Chondrocyte (in vitro differentiated cells): ENCODE measurements at regions not wholly inside any gene's neighbourhood (a gene's known extent, or its start where the extent isn't known, plus 50 kb on each side); places are given as distances from the start of the nearest gene placed in this dataset.

Experiments used
- DNase-seq: peaks from one replicate; pipeline ENCODE4 v3.0.0; 2021; ENCODE audit warnings: mixed read lengths, low spot score
- H3K27ac Mint-ChIP-seq: one replicate; pipeline ENCODE4 v1.8.0; 2021; ENCODE audit warnings: mild to moderate bottlenecking, moderate library complexity, mixed read lengths; ENCODE audit not compliant: unreplicated experiment
- H3K27me3 Mint-ChIP-seq: 2 replicates; pipeline ENCODE4 v1.8.0; 2021; ENCODE audit warnings: low read depth, mixed read lengths
- H3K36me3 Mint-ChIP-seq: 2 replicates; pipeline ENCODE4 v1.8.0; 2021; ENCODE audit warnings: low read depth, mixed read lengths
- H3K4me1 Mint-ChIP-seq: 2 replicates; pipeline ENCODE4 v1.8.0; 2021; ENCODE audit warnings: low read depth, mild to moderate bottlenecking, mixed read lengths
- H3K4me3 Mint-ChIP-seq: one replicate; pipeline ENCODE4 v1.8.0; 2021; ENCODE audit warnings: mild to moderate bottlenecking, moderate library complexity, mixed read lengths; ENCODE audit not compliant: unreplicated experiment
- H3K9me3 Mint-ChIP-seq: 2 replicates; pipeline ENCODE4 v1.8.0; 2021; ENCODE audit warnings: low read depth, mixed read lengths
- TF ChIP-seq, protein P1 (sequence below): fragments of 200-600 bp; sonication (generic); IDR thresholded peaks from 2 replicates; pipeline ENCODE4 v1.5.0; 2021; ENCODE audit warnings: antibody characterized with exemption, mild to moderate bottlenecking, moderate library complexity

DNA sequence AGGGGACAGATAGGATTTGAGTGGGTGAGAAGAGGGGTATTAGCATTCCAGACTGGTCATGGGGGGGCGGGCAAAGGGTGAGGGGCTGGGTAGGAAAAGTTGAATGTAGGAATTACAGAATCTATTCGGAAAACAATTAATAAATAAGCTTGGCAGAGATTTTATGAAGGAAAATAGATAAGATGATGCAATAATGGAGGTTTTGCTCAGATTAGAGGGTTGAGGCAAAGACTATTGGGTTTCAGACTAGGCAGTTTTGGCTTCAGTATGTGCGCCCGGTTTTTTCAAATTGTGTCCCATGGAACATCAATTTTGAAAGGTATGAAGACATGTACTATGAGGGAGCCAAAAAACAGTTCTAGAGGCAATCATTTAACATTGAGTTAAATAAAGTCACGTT is 410.6 kb downstream of the SPRY1 start:
- no peak overlapping the region for H3K4me3 Mint-ChIP-seq
- no peaks in the 10 kb centered on the region for H3K36me3 Mint-ChIP-seq
- H3K27me3 Mint-ChIP-seq, result no peaks in the 10 kb centered on the region
- no peaks in the 10 kb centered on the region for H3K9me3 Mint-ChIP-seq
- peaks cover 30% of the 10 kb centered on the region for H3K4me1 Mint-ChIP-seq
- DNase-seq, result no peak
- TF ChIP-seq, protein P1, sequence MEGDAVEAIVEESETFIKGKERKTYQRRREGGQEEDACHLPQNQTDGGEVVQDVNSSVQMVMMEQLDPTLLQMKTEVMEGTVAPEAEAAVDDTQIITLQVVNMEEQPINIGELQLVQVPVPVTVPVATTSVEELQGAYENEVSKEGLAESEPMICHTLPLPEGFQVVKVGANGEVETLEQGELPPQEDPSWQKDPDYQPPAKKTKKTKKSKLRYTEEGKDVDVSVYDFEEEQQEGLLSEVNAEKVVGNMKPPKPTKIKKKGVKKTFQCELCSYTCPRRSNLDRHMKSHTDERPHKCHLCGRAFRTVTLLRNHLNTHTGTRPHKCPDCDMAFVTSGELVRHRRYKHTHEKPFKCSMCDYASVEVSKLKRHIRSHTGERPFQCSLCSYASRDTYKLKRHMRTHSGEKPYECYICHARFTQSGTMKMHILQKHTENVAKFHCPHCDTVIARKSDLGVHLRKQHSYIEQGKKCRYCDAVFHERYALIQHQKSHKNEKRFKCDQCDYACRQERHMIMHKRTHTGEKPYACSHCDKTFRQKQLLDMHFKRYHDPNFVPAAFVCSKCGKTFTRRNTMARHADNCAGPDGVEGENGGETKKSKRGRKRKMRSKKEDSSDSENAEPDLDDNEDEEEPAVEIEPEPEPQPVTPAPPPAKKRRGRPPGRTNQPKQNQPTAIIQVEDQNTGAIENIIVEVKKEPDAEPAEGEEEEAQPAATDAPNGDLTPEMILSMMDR, result no peak
- H3K27ac Mint-ChIP-seq, result no peak overlapping the region

DNA sequence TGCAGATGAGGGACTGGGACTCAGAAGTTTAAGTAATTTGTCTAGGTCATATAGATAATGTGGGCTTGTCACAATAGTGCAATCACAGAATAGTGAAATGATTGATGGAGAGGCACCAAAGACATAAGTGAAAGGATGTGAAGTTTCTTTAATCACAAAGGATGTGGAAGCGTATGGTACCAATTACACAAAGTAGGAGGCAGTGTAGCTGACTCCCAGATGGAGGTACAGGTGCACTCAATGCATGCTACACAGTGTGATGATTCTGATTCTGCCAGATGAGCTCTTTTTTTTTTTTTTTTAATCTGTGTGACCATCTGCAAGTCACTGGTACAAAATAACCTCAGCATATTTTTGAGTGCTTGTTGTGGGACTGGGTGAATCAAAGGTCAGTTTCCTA is 411.3 kb downstream of the SPRY1 start:
- Mint-ChIP-seq H3K36me3 (no peaks in the 10 kb centered on the region), H3K9me3 (no peaks in the 10 kb centered on the region), H3K4me1 (peaks cover 26% of the 10 kb centered on the region), H3K27ac (no peak overlapping the region), H3K27me3 (no peaks in the 10 kb centered on the region), H3K4me3 (no peak overlapping the region)
- TF ChIP-seq, protein P1, result no peak
- DNase-seq, result no peak

DNA sequence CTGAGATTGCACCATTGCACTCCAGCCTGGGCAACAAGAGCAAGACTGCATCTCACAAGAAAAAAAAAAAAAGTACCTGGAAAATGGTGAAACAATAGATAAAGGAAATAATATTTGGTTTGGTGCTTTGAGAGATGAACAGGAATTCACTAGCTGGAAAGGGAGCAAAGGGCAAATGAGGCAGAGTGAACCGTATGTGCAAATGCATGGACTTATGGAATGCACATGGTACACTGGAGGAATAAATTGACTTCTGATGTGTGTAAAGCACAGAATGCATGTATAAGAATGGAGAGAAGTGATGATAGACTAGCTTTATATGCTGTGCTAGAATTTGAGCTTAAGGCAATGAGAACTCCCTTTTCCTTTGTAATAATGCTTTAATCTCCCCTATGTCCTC is 413.3 kb downstream of the SPRY1 start:
- Mint-ChIP-seq H3K36me3 (no peaks in the 10 kb centered on the region), H3K27ac (no peak overlapping the region), H3K4me3 (no peak overlapping the region), H3K9me3 (no peaks in the 10 kb centered on the region), H3K4me1 (peaks cover 13% of the 10 kb centered on the region), H3K27me3 (no peaks in the 10 kb centered on the region)
- TF ChIP-seq, protein P1, result no peak
- no peak for DNase-seq

DNA sequence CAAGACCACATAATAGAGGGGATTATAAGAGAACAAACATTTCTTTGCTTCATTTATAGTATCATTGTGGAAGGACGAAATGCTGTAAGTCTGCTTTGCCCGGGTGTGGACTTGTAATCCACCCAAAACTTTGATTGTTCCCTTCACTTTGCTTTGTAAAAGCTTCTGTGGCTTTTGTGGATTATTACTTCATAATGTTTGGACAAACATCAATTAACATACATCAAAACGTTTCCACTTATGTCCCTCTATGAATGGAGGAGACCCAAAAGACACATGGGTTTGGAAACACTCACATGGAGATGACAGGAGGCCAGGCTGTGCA is 415.4 kb downstream of the SPRY1 start:
- Mint-ChIP-seq H3K4me1 (peaks cover 4% of the 10 kb centered on the region), H3K27ac (no peak overlapping the region), H3K27me3 (no peaks in the 10 kb centered on the region), H3K9me3 (no peaks in the 10 kb centered on the region), H3K4me3 (no peak overlapping the region), H3K36me3 (no peaks in the 10 kb centered on the region)
- TF ChIP-seq, protein P1, result no peak
- no peak for DNase-seq

DNA sequence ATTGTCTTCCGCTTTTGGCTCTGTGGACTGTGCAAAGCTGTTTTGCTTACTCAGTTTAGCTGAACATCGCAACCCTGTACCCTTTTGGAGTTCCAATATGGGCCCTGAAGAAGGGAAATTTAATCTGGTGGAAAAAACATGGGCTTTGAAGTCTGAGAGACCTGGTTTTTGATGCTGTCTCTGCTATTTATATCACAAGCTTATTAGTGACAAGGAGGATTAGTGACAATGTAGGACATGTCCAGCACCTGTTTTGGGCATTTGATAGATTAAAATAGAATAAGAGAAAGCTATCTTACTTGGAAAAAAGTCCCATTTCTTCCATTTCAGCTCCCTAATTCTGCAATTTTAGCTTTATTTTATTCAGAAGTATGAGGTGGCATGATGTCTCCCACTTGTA is 417.3 kb downstream of the SPRY1 start:
- H3K9me3 Mint-ChIP-seq, result no peaks in the 10 kb centered on the region
- no peak overlapping the region for H3K4me3 Mint-ChIP-seq
- TF ChIP-seq, protein P1, result no peak
- no peaks in the 10 kb centered on the region for H3K36me3 Mint-ChIP-seq
- H3K4me1 Mint-ChIP-seq, result peaks cover 4% of the 10 kb centered on the region
- H3K27ac Mint-ChIP-seq, result no peak overlapping the region
- H3K27me3 Mint-ChIP-seq, result no peaks in the 10 kb centered on the region
- DNase-seq, result no peak
